Mesenchymal stem cell (in vitro differentiated cells and primary cell): ENCODE measurements at regions not wholly inside any gene's neighbourhood (a gene's known extent, or its start where the extent isn't known, plus 50 kb on each side); places are given as distances from the start of the nearest gene placed in this dataset.

ENCODE experiments used
- DNase-seq: peaks from one replicate; pipeline ENCODE4 v3.0.0-alpha.2; 2013
- H2AFZ ChIP-seq: one replicate; pipeline ENCODE4 v1.6.1; 2013; ENCODE audit warnings: low read depth, mild to moderate bottlenecking, control low read depth, inconsistent platforms, low read length, moderate library complexity
- H2AK5ac ChIP-seq: 2 replicates; pipeline ENCODE4 v1.6.1; 2013; ENCODE audit warnings: low read length, moderate library complexity, mild to moderate bottlenecking, inconsistent platforms; ENCODE audit not compliant: severe bottlenecking
- H2BK120ac ChIP-seq: one replicate; pipeline ENCODE4 v1.6.1; 2013; ENCODE audit warnings: low read depth, mild to moderate bottlenecking, inconsistent platforms, low read length, moderate library complexity
- H2BK12ac ChIP-seq, 2 experiments: one replicate each; pipeline ENCODE4 v1.6.1; 2013; ENCODE audit warnings: inconsistent platforms in 2 of 2, low read length in 2 of 2, mild to moderate bottlenecking in 2 of 2, moderate library complexity in 2 of 2, control low read depth in 1 of 2
- H2BK15ac ChIP-seq: one replicate; pipeline ENCODE4 v1.6.1; 2013; ENCODE audit warnings: mild to moderate bottlenecking, low read depth, inconsistent platforms; ENCODE audit not compliant: poor library complexity, severe bottlenecking
- H2BK5ac ChIP-seq: 2 replicates; pipeline ENCODE4 v1.6.1; 2013; ENCODE audit warnings: low read depth, mild to moderate bottlenecking, low read length, control low read depth, inconsistent platforms; ENCODE audit not compliant: poor library complexity, severe bottlenecking
- H3K14ac ChIP-seq, 2 experiments: one replicate each; pipeline ENCODE4 v1.6.1; 2013; ENCODE audit warnings: inconsistent platforms in 2 of 2, low read length in 2 of 2, control low read depth in 1 of 2, mild to moderate bottlenecking in 1 of 2, moderate library complexity in 1 of 2
- H3K18ac ChIP-seq, 2 experiments: one replicate each; pipeline ENCODE4 v1.6.1; 2013; ENCODE audit warnings: inconsistent platforms in 2 of 2, low read length in 2 of 2, control low read depth in 1 of 2, low read depth in 1 of 2, mild to moderate bottlenecking in 1 of 2
- H3K23ac ChIP-seq, 2 experiments: one replicate each; pipeline ENCODE4 v1.6.1; 2013; ENCODE audit warnings: inconsistent platforms in 2 of 2, low read length in 2 of 2, mild to moderate bottlenecking in 2 of 2, moderate library complexity in 2 of 2, control low read depth in 1 of 2
- H3K27ac ChIP-seq: 2 replicates; pipeline ENCODE4 v1.5.1; 2013; ENCODE audit warnings: mild to moderate bottlenecking, moderate library complexity, low read length, control low read depth, inconsistent platforms; ENCODE audit not compliant: poor library complexity, severe bottlenecking
- H3K27me3 ChIP-seq, 2 experiments: 2 replicates each; pipeline versions ENCODE4 v1.6.1 to v1.7.0; 2013; ENCODE audit warnings: low read length in 2 of 2, mild to moderate bottlenecking in 2 of 2, moderate library complexity in 2 of 2, control low read depth in 1 of 2, inconsistent platforms in 1 of 2; ENCODE audit not compliant: control insufficient read depth in 1 of 2, insufficient read depth in 1 of 2
- H3K36me3 ChIP-seq, 2 experiments: 2 replicates each; pipeline versions ENCODE4 v1.6.1 to v1.7.0; 2013; ENCODE audit warnings: low read length in 2 of 2, control low read depth in 1 of 2, inconsistent platforms in 1 of 2, low read depth in 1 of 2, mild to moderate bottlenecking in 1 of 2; ENCODE audit not compliant: insufficient read depth in 2 of 2, control insufficient read depth in 1 of 2
- H3K4ac ChIP-seq, 2 experiments: one replicate each; pipeline ENCODE4 v1.6.1; 2013; ENCODE audit warnings: inconsistent platforms in 2 of 2, low read length in 2 of 2, mild to moderate bottlenecking in 2 of 2, moderate library complexity in 2 of 2, control low read depth in 1 of 2, low read depth in 1 of 2
- H3K4me1 ChIP-seq: 2 replicates; pipeline ENCODE4 v1.6.1; 2013; ENCODE audit warnings: low read depth, low read length, control low read depth; ENCODE audit not compliant: control insufficient read depth, insufficient read depth
- H3K4me2 ChIP-seq: 2 replicates; pipeline ENCODE4 v1.6.1; 2013; ENCODE audit warnings: low read length, mild to moderate bottlenecking, inconsistent platforms; ENCODE audit not compliant: poor library complexity, severe bottlenecking
- H3K4me3 ChIP-seq, 2 experiments: 2 replicates each; pipeline versions ENCODE4 v1.5.1 to v1.7.0; 2013; ENCODE audit warnings: low read length in 2 of 2, mild to moderate bottlenecking in 2 of 2, control low read depth in 1 of 2, low read depth in 1 of 2; ENCODE audit not compliant: insufficient read depth in 1 of 2
- H3K79me1 ChIP-seq: replicated peaks from 2 replicates; pipeline ENCODE4 v1.6.1; 2013; ENCODE audit warnings: mild to moderate bottlenecking, control low read depth, low read length, inconsistent platforms; ENCODE audit not compliant: poor library complexity, severe bottlenecking
- H3K9ac ChIP-seq: 2 replicates; pipeline ENCODE4 v1.7.0; 2013; ENCODE audit warnings: mild to moderate bottlenecking, low read length, moderate library complexity
- H3K9me3 ChIP-seq: 2 replicates; pipeline ENCODE4 v1.7.0; 2013; ENCODE audit warnings: mild to moderate bottlenecking, low read length; ENCODE audit not compliant: control insufficient read depth
- H4K8ac ChIP-seq: one replicate; pipeline ENCODE4 v1.6.1; 2013; ENCODE audit warnings: inconsistent platforms, mild to moderate bottlenecking, low read length, moderate library complexity
- H4K91ac ChIP-seq: one replicate; pipeline ENCODE4 v1.6.1; 2013; ENCODE audit warnings: mild to moderate bottlenecking, low read length, inconsistent platforms
- WGBS: methylation state at CpG from one replicate; pipeline ENCODE4 v1.1.7; 2013; ENCODE audit warnings: mixed read lengths; 5-methylcytosine and 5-hydroxymethylcytosine counted together

- H2BK120ac ChIP-seq = no peak overlapping the region
- no peak overlapping the region for H3K4me2 ChIP-seq
- no peak overlapping the region for H3K4ac ChIP-seq
- H3K9ac ChIP-seq = no peak overlapping the region
- no peak overlapping the region for H3K4me3 ChIP-seq
- H4K8ac ChIP-seq = no peak overlapping the region
- no peak overlapping the region for H2BK12ac ChIP-seq
- no peak overlapping the region for H3K27ac ChIP-seq
- no peak overlapping the region for H3K14ac ChIP-seq
- H3K23ac ChIP-seq = no peak overlapping the region
- no peak overlapping the region for H2AFZ ChIP-seq
- H3K27me3 ChIP-seq = no peaks in the 10 kb centered on the region
- H3K9me3 ChIP-seq = no peaks in the 10 kb centered on the region
- no peak overlapping the region for H3K18ac ChIP-seq
- no peaks in the 10 kb centered on the region for H3K36me3 ChIP-seq
- no peak overlapping the region for H2BK5ac ChIP-seq
- DNase-seq = peak; percentile 22
- H3K79me1 ChIP-seq = no peaks in the 10 kb centered on the region
- no peak overlapping the region for H2AK5ac ChIP-seq
- no peak overlapping the region for H2BK15ac ChIP-seq
- WGBS = 100% methylated on average over 1 of the region's 2 CpGs
- H3K4me1 ChIP-seq = peaks cover 5% of the 10 kb centered on the region
- H4K91ac ChIP-seq = no peak overlapping the region
These were observed 117.5 kb upstream of the HMGCLL1 start for GRCh38 chr6:55696501-55696900.

- no peak for DNase-seq
- Histone ChIP-seq H2BK12ac (no peak overlapping the region), H2BK5ac (no peak overlapping the region), H3K4ac (no peak overlapping the region), H3K14ac (no peak overlapping the region), H3K9me3 (no peaks in the 10 kb centered on the region), H2BK120ac (no peak overlapping the region), H3K23ac (no peak overlapping the region), H4K8ac (no peak overlapping the region), H3K79me1 (no peaks in the 10 kb centered on the region), H3K9ac (no peak overlapping the region), H4K91ac (no peak overlapping the region), H3K18ac (no peak overlapping the region), H3K4me2 (no peak overlapping the region), H3K27ac (no peak overlapping the region), H2AK5ac (no peak overlapping the region), H2BK15ac (no peak overlapping the region), H3K36me3 (no peaks in the 10 kb centered on the region), H3K4me1 (peaks cover 5% of the 10 kb centered on the region), H3K4me3 (no peak overlapping the region), H3K27me3 (no peaks in the 10 kb centered on the region), H2AFZ (no peak overlapping the region)
- 88% methylated on average over 1 of the region's 2 CpGs for WGBS
These were observed 117.0 kb upstream of the HMGCLL1 start for GRCh38 chr6:55696041-55696440.

- Histone ChIP-seq H2BK120ac (no peak overlapping the region), H3K27ac (no peak overlapping the region), H3K18ac (no peak overlapping the region), H2BK15ac (no peak overlapping the region), H3K4me2 (no peak overlapping the region), H2BK5ac (no peak overlapping the region), H3K14ac (no peak overlapping the region), H2AFZ (no peak overlapping the region), H3K4me3 (no peak overlapping the region), H2BK12ac (no peak overlapping the region), H3K9me3 (no peaks in the 10 kb centered on the region), H3K36me3 (no peaks in the 10 kb centered on the region), H3K9ac (no peak overlapping the region), H3K4me1 (peaks cover 5% of the 10 kb centered on the region), H3K23ac (no peak overlapping the region), H3K27me3 (no peaks in the 10 kb centered on the region), H4K8ac (no peak overlapping the region), H3K4ac (no peak overlapping the region), H2AK5ac (no peak overlapping the region), H3K79me1 (no peaks in the 10 kb centered on the region), H4K91ac (no peak overlapping the region)
- DNase-seq = no peak
These were observed 115.8 kb upstream of the HMGCLL1 start for GRCh38 chr6:55694759-55695158.

GRCh38 chr6:55694148-55694547 is 115.2 kb upstream of the HMGCLL1 start:
- 4% methylated on average over 2 of the region's 2 CpGs for WGBS
- no peak overlapping the region for H3K4me2 ChIP-seq

More at GRCh38 chr6:55694148-55694547, 115.2 kb upstream of the HMGCLL1 start:
- H3K4me1 ChIP-seq = peaks cover 5% of the 10 kb centered on the region
- H3K14ac ChIP-seq = no peak overlapping the region
- no peak overlapping the region for H2BK12ac ChIP-seq
- no peaks in the 10 kb centered on the region for H3K9me3 ChIP-seq
- H3K27me3 ChIP-seq = no peaks in the 10 kb centered on the region
- H3K36me3 ChIP-seq = no peaks in the 10 kb centered on the region
- H3K4ac ChIP-seq = no peak overlapping the region
- H2BK120ac ChIP-seq = no peak overlapping the region
- H3K79me1 ChIP-seq = no peaks in the 10 kb centered on the region
- H2AFZ ChIP-seq = no peak overlapping the region
- H2BK5ac ChIP-seq = no peak overlapping the region
- no peak overlapping the region for H3K9ac ChIP-seq
- no peak overlapping the region for H2BK15ac ChIP-seq
- no peak overlapping the region for H3K27ac ChIP-seq
- no peak overlapping the region for H2AK5ac ChIP-seq
- H4K91ac ChIP-seq = no peak overlapping the region
- no peak overlapping the region for H3K4me3 ChIP-seq
- H3K23ac ChIP-seq = no peak overlapping the region
- DNase-seq = peak; percentile 89
- H3K18ac ChIP-seq = no peak overlapping the region
- no peak overlapping the region for H4K8ac ChIP-seq
